A549 (cell line): ENCODE measurements at regions not wholly inside any gene's neighbourhood (a gene's known extent, or its start where the extent isn't known, plus 50 kb on each side); places are given as distances from the start of the nearest gene placed in this dataset.

ENCODE experiments used
- ATAC-seq, 2 experiments: fragments of 200-7000 bp in 1 of 2; fragments of >200 bp in 1 of 2; cut with Nextera tagmentation in 1 of 2; cut with Tn5 transposase in 1 of 2; 3 replicates each; pipeline versions ENCODE4 v1.8.0 to v1.9.1; 2018 to 2020; ENCODE audit warnings: mild to moderate bottlenecking in 1 of 2, moderate library complexity in 1 of 2
- CTCF ChIA-PET: fragments of 300-600 bp; sonication (Branson Sonifier 250); formaldehyde crosslinking; extraction: SDS; loops from one replicate; lab custom pipeline; 2021; ENCODE audit warnings: antibody characterized with exemption, inconsistent platforms; lab: Yijun Ruan, JAX
- POLR2A ChIA-PET: fragments of 350-600 bp; formaldehyde crosslinking; extraction: SDS; loops from one replicate; lab custom pipeline; 2021; ENCODE audit warnings: antibody characterized with exemption, inconsistent platforms; lab: Yijun Ruan, JAX
- DNase-seq, 2 experiments: peaks; one replicate each; pipeline versions ENCODE4 v3.0.0 to v3.0.0-alpha.2; 2011 to 2016; ENCODE audit warnings: low read depth in 1 of 2, low spot score in 1 of 2
- FAIRE-seq: peaks from 2 replicates; lab custom pipeline; 2011; peaks lifted over from hg19 to GRCh38; lab: Jason Lieb, UNC
- H3K27ac ChIP-seq, 2 experiments: fragments of >200 bp; sonication (Bioruptor Twin); formaldehyde crosslinking; 3 replicates each; pipeline ENCODE4 v1.5.1; 2016 to 2017
- H3K4me1 ChIP-seq: fragments of >200 bp; sonication (Bioruptor Twin); formaldehyde crosslinking; 3 replicates; pipeline ENCODE4 v1.6.1; 2016
- H3K4me2 ChIP-seq: fragments of >200 bp; sonication (Bioruptor Twin); formaldehyde crosslinking; 3 replicates; pipeline ENCODE4 v1.6.1; 2016
- H3K4me3 ChIP-seq: fragments of >200 bp; sonication (Bioruptor Twin); formaldehyde crosslinking; 3 replicates; pipeline ENCODE4 v1.5.1; 2016
- H3K9me3 ChIP-seq: fragments of >200 bp; sonication (Bioruptor Twin); formaldehyde crosslinking; 3 replicates; pipeline ENCODE4 v1.6.1; 2016
- BHLHE40 ChIP-seq: IDR thresholded peaks from 2 replicates; pipeline ENCODE4 v1.6.1; 2012; ENCODE audit warnings: low read depth, low read length, inconsistent platforms
- CEBPB ChIP-seq, 2 experiments: fragments of >200 bp in 1 of 2; sonication (Bioruptor Twin) in 1 of 2; formaldehyde crosslinking in 1 of 2; IDR thresholded peaks; 2 replicates each; pipeline ENCODE4 v1.6.1; 2012 to 2016
- ESRRA ChIP-seq: fragments of 150-350 bp; IDR thresholded peaks from 2 replicates; pipeline ENCODE4 v1.6.1; 2014; ENCODE audit warnings: mild to moderate bottlenecking, low read length, borderline replicate concordance
- FOXS1 ChIP-seq: fragments of 250-450 bp; sonication (Bioruptor Pico); IDR thresholded peaks from 2 replicates; pipeline ENCODE4 v1.5.0; 2020; ENCODE audit warnings: mild to moderate bottlenecking, moderate library complexity
- HOXB13 ChIP-seq: fragments of 250-450 bp; sonication (Bioruptor Pico); IDR thresholded peaks from 2 replicates; pipeline ENCODE4 v1.5.0; 2020; ENCODE audit warnings: low read depth, mild to moderate bottlenecking, moderate library complexity
- KDM1A ChIP-seq: fragments of 200-600 bp; sonication (generic); IDR thresholded peaks from 2 replicates; pipeline ENCODE4 v1.6.1; 2016; ENCODE audit warnings: low read depth, mild to moderate bottlenecking
- MAFK ChIP-seq: fragments of 450-650 bp; IDR thresholded peaks from 2 replicates; pipeline ENCODE4 v1.6.1; 2014; ENCODE audit not compliant: partially characterized antibody
- MAZ ChIP-seq: fragments of 150-350 bp; IDR thresholded peaks from 2 replicates; pipeline ENCODE4 v1.6.1; 2014; ENCODE audit warnings: antibody characterized with exemption, low read depth, low read length, borderline replicate concordance
- NFE2L2 ChIP-seq: fragments of 150-350 bp; conservative IDR thresholded peaks from 2 replicates; pipeline ENCODE4 v1.6.1; 2014; ENCODE audit warnings: low read length
- NPAS2 ChIP-seq: fragments of 250-450 bp; sonication (Bioruptor Pico); IDR thresholded peaks from 2 replicates; pipeline ENCODE4 v1.8.0; 2022; ENCODE audit warnings: mild to moderate bottlenecking, moderate library complexity, borderline replicate concordance
- NR3C1 ChIP-seq: fragments of >200 bp; sonication (Bioruptor Twin); formaldehyde crosslinking; IDR thresholded peaks from 3 replicates; pipeline ENCODE4 v1.6.1; 2017
- POLR2A ChIP-seq: IDR thresholded peaks from 2 replicates; pipeline ENCODE4 v1.6.1; 2012; ENCODE audit warnings: mild to moderate bottlenecking, low read length
- RCOR1 ChIP-seq: fragments of 150-350 bp; IDR thresholded peaks from 2 replicates; pipeline ENCODE4 v1.6.1; 2014; ENCODE audit warnings: antibody characterized with exemption, low read length, low read depth
- RFX5 ChIP-seq: fragments of 450-650 bp; IDR thresholded peaks from 2 replicates; pipeline ENCODE4 v1.7.1; 2014; ENCODE audit warnings: antibody characterized with exemption, mild to moderate bottlenecking, moderate library complexity
- RNF2 ChIP-seq: fragments of 200-600 bp; sonication (generic); IDR thresholded peaks from 2 replicates; pipeline ENCODE4 v1.6.1; 2016; ENCODE audit warnings: low read depth, mild to moderate bottlenecking, antibody characterized with exemption, moderate library complexity, borderline replicate concordance
- ZFP36 ChIP-seq: fragments of 450-650 bp; IDR thresholded peaks from 2 replicates; pipeline ENCODE4 v1.6.1; 2014; ENCODE audit warnings: borderline replicate concordance; ENCODE audit not compliant: partially characterized antibody
- ZNF302 ChIP-seq: fragments of 250-450 bp; sonication (Bioruptor Pico); IDR thresholded peaks from 2 replicates; pipeline ENCODE4 v1.9.0; 2021; ENCODE audit warnings: inconsistent platforms, mild to moderate bottlenecking, moderate library complexity
- ZSCAN20 ChIP-seq: fragments of 250-450 bp; sonication (Bioruptor Pico); IDR thresholded peaks from 2 replicates; pipeline ENCODE4 v1.8.0; 2022; ENCODE audit warnings: mild to moderate bottlenecking, moderate library complexity
- WGBS: methylation state at CpG from one replicate; pipeline ENCODE4 v1.1.6; 2017; ENCODE audit errors: missing lambda C conversion rate; 5-methylcytosine and 5-hydroxymethylcytosine counted together
- TF ChIP-seq, protein P1 (sequence below): fragments of 450-650 bp; IDR thresholded peaks from 2 replicates; pipeline ENCODE4 v1.6.1; 2014; ENCODE audit warnings: antibody characterized with exemption
- TF ChIP-seq, protein P2 (sequence below): fragments of 250-450 bp; sonication (Bioruptor Pico); IDR thresholded peaks from 2 replicates; pipeline ENCODE4 v1.5.0; 2020; ENCODE audit warnings: low read depth, mild to moderate bottlenecking, moderate library complexity
- TF ChIP-seq, protein P3 (sequence below): IDR thresholded peaks from 2 replicates; pipeline ENCODE4 v1.6.1; 2012
- TF ChIP-seq, protein P4 (sequence below): IDR thresholded peaks from 2 replicates; pipeline ENCODE4 v1.6.1; 2012
- TF ChIP-seq, protein P5 (sequence below): fragments of >200 bp; sonication (Bioruptor Twin); formaldehyde crosslinking; IDR thresholded peaks from 3 replicates; pipeline ENCODE4 v1.6.1; 2016
- TF ChIP-seq, protein P6 (sequence below): fragments of 150-350 bp; IDR thresholded peaks from 2 replicates; pipeline ENCODE4 v1.6.1; 2014; ENCODE audit warnings: low read depth, mild to moderate bottlenecking, low read length

DNA sequence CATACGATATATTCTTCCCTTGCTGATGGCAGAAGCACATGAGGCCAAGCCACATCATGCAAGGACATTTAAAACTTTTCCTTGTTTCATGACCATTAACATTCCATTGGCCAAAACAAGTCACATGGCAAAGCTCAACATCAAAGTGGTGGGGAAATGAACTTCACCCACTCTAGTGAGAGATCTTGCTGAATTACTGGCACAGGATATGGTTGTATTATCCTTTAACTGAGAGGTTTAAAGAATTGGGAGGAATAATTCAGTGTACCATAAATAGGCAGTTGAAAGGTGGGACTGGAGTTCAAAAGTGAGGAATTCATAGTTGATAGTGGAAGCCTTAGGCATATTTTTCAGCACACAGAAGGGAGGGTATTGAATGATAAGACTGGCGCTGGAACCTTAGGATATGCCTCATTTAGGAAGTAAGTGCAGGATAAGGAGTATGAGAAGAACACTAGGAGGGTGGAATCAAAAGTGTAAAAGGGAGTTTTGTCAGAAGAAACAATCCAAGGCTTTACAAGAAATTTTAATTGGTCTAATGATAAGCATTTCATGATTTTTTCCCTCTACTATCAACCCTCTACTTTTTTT is 398.8 kb downstream of the C12orf75 start:
- Histone ChIP-seq H3K9me3 (peaks cover 2% of the 10 kb centered on the region; the same call in 1 of the 3 replicates), H3K4me3 (no peak overlapping the region), H3K4me1 (no peaks in the 10 kb centered on the region), H3K27ac (no peak overlapping the region), H3K4me2 (no peak overlapping the region)
- ChIA-PET CTCF (interaction anchor here (1.0 to 1.2 kb wide), 2 partner anchors 11 to 407 kb away, joined by 3 to 5 read pairs; no protein-coding TSS in a partner anchor), POLR2A (no interaction called here)
- no peak for DNase-seq
- WGBS: 27% methylated on average over 2 of the region's 2 CpGs
- no peak for ATAC-seq
- TF ChIP-seq, protein P1, sequence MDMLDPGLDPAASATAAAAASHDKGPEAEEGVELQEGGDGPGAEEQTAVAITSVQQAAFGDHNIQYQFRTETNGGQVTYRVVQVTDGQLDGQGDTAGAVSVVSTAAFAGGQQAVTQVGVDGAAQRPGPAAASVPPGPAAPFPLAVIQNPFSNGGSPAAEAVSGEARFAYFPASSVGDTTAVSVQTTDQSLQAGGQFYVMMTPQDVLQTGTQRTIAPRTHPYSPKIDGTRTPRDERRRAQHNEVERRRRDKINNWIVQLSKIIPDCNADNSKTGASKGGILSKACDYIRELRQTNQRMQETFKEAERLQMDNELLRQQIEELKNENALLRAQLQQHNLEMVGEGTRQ: no peak
- TF ChIP-seq, protein P2, sequence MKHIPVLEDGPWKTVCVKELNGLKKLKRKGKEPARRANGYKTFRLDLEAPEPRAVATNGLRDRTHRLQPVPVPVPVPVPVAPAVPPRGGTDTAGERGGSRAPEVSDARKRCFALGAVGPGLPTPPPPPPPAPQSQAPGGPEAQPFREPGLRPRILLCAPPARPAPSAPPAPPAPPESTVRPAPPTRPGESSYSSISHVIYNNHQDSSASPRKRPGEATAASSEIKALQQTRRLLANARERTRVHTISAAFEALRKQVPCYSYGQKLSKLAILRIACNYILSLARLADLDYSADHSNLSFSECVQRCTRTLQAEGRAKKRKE (CRISPR knock-in tag): no peak
- TF ChIP-seq, protein P3, sequence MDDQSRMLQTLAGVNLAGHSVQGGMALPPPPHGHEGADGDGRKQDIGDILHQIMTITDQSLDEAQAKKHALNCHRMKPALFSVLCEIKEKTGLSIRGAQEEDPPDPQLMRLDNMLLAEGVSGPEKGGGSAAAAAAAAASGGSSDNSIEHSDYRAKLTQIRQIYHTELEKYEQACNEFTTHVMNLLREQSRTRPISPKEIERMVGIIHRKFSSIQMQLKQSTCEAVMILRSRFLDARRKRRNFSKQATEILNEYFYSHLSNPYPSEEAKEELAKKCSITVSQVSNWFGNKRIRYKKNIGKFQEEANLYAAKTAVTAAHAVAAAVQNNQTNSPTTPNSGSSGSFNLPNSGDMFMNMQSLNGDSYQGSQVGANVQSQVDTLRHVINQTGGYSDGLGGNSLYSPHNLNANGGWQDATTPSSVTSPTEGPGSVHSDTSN: no peak
- TF ChIP-seq RCOR1 (no peak), NPAS2 (CRISPR knock-in tag) (no peak), ZFP36 (no peak), KDM1A (no peak), NFE2L2 (no peak), FOXS1 (CRISPR knock-in tag) (no peak), ZSCAN20 (CRISPR knock-in tag) (no peak), MAZ (no peak), HOXB13 (no peak), ZNF302 (no peak), RNF2 (no peak)
- TF ChIP-seq, protein P4, sequence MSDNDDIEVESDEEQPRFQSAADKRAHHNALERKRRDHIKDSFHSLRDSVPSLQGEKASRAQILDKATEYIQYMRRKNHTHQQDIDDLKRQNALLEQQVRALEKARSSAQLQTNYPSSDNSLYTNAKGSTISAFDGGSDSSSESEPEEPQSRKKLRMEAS: no peak
- TF ChIP-seq, protein P5, sequence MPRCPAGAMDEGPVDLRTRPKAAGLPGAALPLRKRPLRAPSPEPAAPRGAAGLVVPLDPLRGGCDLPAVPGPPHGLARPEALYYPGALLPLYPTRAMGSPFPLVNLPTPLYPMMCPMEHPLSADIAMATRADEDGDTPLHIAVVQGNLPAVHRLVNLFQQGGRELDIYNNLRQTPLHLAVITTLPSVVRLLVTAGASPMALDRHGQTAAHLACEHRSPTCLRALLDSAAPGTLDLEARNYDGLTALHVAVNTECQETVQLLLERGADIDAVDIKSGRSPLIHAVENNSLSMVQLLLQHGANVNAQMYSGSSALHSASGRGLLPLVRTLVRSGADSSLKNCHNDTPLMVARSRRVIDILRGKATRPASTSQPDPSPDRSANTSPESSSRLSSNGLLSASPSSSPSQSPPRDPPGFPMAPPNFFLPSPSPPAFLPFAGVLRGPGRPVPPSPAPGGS: no peak
- FAIRE-seq: no peak

DNA sequence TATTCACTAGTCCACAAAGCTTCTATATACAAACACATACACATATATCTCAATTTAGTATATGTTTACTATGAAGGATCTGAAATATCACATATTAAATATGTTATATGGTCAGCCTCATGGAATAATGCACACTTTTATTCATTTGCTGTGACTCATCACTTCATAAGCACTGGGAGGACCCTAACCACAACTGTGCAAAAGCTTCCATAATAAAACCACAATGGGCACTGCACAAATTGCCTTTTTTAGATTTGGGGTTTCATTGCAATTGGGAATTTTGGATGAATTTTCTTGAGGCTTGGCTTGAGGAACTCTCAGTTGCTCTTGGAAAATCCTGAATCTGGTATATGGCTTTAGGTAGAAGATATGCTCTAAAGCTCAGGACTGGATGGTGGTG is 399.4 kb downstream of the C12orf75 start:
- ATAC-seq: no peak
- POLR2A ChIA-PET: no interaction called here
- H3K4me3 ChIP-seq: no peak overlapping the region

More for the DNA sequence above, 399.4 kb downstream of the C12orf75 start:
- FAIRE-seq (no peak), DNase-seq (no peak)
- no peak overlapping the region for H3K27ac ChIP-seq
- no peak overlapping the region for H3K4me2 ChIP-seq
- CTCF ChIA-PET: interaction anchor here (1.2 kb wide), 2 partner anchors 12 to 21 kb away, joined by 3 to 5 read pairs; no protein-coding TSS in a partner anchor
- no peaks in the 10 kb centered on the region for H3K4me1 ChIP-seq
- peaks cover 2% of the 10 kb centered on the region; the same call in 1 of the 3 replicates for H3K9me3 ChIP-seq
- TF ChIP-seq RFX5: no peak
- TF ChIP-seq, protein P6, sequence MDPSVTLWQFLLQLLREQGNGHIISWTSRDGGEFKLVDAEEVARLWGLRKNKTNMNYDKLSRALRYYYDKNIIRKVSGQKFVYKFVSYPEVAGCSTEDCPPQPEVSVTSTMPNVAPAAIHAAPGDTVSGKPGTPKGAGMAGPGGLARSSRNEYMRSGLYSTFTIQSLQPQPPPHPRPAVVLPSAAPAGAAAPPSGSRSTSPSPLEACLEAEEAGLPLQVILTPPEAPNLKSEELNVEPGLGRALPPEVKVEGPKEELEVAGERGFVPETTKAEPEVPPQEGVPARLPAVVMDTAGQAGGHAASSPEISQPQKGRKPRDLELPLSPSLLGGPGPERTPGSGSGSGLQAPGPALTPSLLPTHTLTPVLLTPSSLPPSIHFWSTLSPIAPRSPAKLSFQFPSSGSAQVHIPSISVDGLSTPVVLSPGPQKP: no peak
- no peak for TF ChIP-seq NR3C1
- TF ChIP-seq, protein P2 (CRISPR knock-in tag): no peak
- TF ChIP-seq, protein P4: no peak
- TF ChIP-seq POLR2A: no peak
- no peak for TF ChIP-seq BHLHE40
- TF ChIP-seq MAFK: no peak
- TF ChIP-seq CEBPB (IDR thresholded peaks at IDR 0.05): no peak
- no peak for TF ChIP-seq MAZ
- no peak for TF ChIP-seq FOXS1 (CRISPR knock-in tag)
- no peak for TF ChIP-seq ESRRA
